GM18951 (cell line): ENCODE measurements at regions not wholly inside any gene's neighbourhood (a gene's known extent, or its start where the extent isn't known, plus 50 kb on each side); places are given as distances from the start of the nearest gene placed in this dataset.

Experiments used
- POLR2A ChIP-seq: IDR thresholded peaks from 4 replicates; pipeline ENCODE4 v1.6.1; 2011; ENCODE audit warnings: mild to moderate bottlenecking; ENCODE audit not compliant: insufficient read length, insufficient read depth; ENCODE audit errors: extremely low read depth
- in situ Hi-C: fragments of 300-500 bp; cut with MboI; formaldehyde crosslinking; loops from one replicate; pipeline ENCODE4 v1.12.0; 2022; ENCODE audit warnings: low sequenced_read_pairs, mixed read lengths, inconsistent platforms; ENCODE audit not compliant: unreplicated experiment

GRCh38 chr3:99384596-99384995 is 253.8 kb upstream of the COL8A1 start:
- TF ChIP-seq POLR2A = no peak
- in situ Hi-C loops = no loop called here

- in situ Hi-C loops = no loop called here
- no peak for TF ChIP-seq POLR2A
Measured at GRCh38 chr3:99376926-99377325, 261.5 kb upstream of the COL8A1 start.

DNA sequence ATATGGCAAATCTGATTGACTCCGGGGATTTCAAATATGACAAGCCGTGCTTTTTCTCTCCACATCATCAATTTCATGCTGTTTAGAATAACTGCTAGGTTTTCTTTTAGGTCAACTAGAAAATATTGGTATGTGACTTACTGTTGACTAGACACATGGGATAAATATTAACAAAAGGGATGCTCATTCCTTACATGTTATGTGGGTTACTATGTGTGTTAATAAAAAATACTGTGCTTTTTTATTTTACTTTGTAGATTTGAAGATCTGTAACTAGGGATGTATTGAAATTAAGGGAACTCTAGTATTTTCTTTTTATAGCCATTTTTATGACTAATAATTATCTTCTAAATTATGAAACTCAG is 264.6 kb upstream of the COL8A1 start:
- in situ Hi-C loops = no loop called here
- no peak for TF ChIP-seq POLR2A

- in situ Hi-C loops = no loop called here
- no peak for TF ChIP-seq POLR2A
Measured at GRCh38 chr3:99373088-99373845, 265.1 kb upstream of the COL8A1 start.

- TF ChIP-seq POLR2A = no peak
- in situ Hi-C loops = no loop called here
Measured at GRCh38 chr3:99366663-99367429, 271.5 kb upstream of the COL8A1 start.

DNA sequence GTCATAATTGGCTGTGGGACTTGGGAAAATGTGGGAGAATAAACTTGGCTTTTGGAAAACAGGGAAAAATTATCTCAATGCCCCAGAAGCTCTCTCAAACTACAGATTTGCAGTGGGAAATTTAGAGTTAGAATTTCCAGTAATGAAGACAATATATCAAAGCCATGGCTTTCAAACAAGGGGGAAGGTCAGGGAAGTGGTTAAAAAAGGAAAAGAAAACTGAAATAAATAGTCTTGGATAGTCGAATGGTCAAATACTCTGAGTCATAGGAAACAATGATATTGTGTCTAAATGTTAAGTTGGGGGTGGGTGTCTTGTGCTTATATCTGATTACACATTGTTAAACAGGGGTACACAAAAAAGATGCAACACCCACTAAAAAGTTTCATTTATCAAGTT is 272.4 kb upstream of the COL8A1 start:
- no peak for TF ChIP-seq POLR2A
- in situ Hi-C loops = no loop called here

- TF ChIP-seq POLR2A = no peak
- in situ Hi-C loops = no loop called here
Measured at GRCh38 chr3:99365396-99365795, 273.0 kb upstream of the COL8A1 start.

GRCh38 chr3:99357131-99357530 is 281.3 kb upstream of the COL8A1 start:
- no peak for TF ChIP-seq POLR2A
- in situ Hi-C loops = no loop called here

- no peak for TF ChIP-seq POLR2A
- in situ Hi-C loops = no loop called here
Measured at GRCh38 chr3:99356696-99357095, 281.7 kb upstream of the COL8A1 start.

GRCh38 chr3:99355465-99355864 is 282.9 kb upstream of the COL8A1 start:
- in situ Hi-C loops = no loop called here
- no peak for TF ChIP-seq POLR2A

GRCh38 chr3:99352811-99353210 is 285.6 kb upstream of the COL8A1 start:
- no peak for TF ChIP-seq POLR2A
- in situ Hi-C loops = no loop called here

GRCh38 chr3:99351122-99351521 is 287.3 kb upstream of the COL8A1 start:
- TF ChIP-seq POLR2A = no peak
- in situ Hi-C loops = no loop called here

DNA sequence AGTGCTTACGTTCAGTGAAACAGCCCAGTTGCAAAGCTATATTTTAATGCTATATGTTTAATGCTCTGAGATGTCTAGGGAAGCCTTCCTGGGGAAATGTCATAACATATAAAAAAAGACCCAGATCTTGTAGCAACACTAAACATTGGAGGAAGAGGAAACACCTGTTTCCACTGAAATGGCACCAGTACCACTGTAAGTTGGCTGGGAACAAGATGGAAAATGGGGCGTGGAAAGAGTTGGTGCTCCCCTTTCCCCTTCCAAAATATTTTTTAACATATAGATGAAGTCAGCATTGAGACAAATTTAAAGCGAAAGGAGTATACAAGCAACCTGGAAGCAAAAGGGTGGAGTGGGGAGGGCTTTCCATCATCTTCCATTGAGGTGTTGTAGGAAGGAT is 289.9 kb upstream of the COL8A1 start:
- in situ Hi-C loops = no loop called here
- no peak for TF ChIP-seq POLR2A

- TF ChIP-seq POLR2A = no peak
- in situ Hi-C loops = no loop called here
Measured at GRCh38 chr3:99344216-99344615, 294.2 kb upstream of the COL8A1 start.

DNA sequence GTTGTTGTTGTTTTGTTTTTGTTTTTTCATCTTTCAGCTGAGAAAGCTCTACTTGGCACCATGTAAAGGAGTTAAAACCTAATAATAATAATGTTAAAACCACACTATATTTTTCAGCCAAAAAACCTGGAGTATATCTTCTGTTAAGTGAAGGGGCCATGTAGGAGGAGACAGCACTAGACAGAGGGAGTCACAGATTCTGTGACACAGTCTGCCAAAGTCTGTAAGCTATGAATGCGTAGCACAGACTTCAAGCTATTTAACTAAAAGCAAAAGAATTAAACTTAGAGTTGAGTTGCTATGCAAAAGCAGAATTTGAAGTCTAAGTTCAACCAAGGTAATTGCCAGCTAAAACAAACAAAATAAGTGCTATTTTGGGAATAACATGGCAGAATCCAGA is 296.0 kb upstream of the COL8A1 start:
- in situ Hi-C loops = no loop called here
- TF ChIP-seq POLR2A = no peak

- in situ Hi-C loops = no loop called here
- TF ChIP-seq POLR2A = no peak
Measured at GRCh38 chr3:99339222-99339621, 299.2 kb upstream of the COL8A1 start.
